ENCODE measurements at regions not wholly inside any gene's neighbourhood (a gene's known extent, or its start where the extent isn't known, plus 50 kb on each side); places are given as distances from the start of the nearest gene placed in this dataset.

GRCh38 chr11:123303924-123304323 is 108.9 kb upstream of the CLMP start:
- H3K27ac ChIP-seq: no peak overlapping the region
- TF ChIP-seq, protein P1, sequence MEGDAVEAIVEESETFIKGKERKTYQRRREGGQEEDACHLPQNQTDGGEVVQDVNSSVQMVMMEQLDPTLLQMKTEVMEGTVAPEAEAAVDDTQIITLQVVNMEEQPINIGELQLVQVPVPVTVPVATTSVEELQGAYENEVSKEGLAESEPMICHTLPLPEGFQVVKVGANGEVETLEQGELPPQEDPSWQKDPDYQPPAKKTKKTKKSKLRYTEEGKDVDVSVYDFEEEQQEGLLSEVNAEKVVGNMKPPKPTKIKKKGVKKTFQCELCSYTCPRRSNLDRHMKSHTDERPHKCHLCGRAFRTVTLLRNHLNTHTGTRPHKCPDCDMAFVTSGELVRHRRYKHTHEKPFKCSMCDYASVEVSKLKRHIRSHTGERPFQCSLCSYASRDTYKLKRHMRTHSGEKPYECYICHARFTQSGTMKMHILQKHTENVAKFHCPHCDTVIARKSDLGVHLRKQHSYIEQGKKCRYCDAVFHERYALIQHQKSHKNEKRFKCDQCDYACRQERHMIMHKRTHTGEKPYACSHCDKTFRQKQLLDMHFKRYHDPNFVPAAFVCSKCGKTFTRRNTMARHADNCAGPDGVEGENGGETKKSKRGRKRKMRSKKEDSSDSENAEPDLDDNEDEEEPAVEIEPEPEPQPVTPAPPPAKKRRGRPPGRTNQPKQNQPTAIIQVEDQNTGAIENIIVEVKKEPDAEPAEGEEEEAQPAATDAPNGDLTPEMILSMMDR (conservative IDR thresholded peaks at IDR 0.05): no peak

DNA sequence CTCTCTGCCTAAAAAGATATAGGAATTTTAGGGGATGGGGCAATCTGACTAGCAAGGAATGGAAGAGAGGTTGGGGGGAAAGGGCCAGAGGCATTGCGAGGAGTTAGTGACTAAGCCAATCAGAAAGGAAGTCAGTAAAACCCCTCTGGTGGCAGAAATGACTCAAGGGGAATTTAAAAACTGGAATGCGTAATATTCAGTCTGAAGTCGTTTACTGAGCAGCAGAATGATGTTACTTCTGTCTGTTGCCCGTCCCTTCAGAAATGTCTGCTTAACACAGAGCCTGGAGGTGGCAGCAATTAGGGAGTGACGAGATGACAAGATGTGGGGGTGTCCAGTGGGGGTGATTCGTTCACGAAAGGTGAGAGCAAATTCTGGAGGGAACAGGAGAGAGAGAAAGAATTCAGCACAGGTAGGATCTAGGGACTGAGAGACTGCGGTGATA is 107.7 kb upstream of the CLMP start:
- TF ChIP-seq, protein P1 (conservative IDR thresholded peaks at IDR 0.05): no peak
- no peak overlapping the region for H3K27ac ChIP-seq

- H3K27ac ChIP-seq: no peak overlapping the region
- TF ChIP-seq, protein P1 (conservative IDR thresholded peaks at IDR 0.05): peak; percentile 97
- TF ChIP-seq ZFX (IDR thresholded peaks at IDR 0.05): no peak
Observed at GRCh38 chr11:123301696-123302400, 106.8 kb upstream of the CLMP start.

DNA sequence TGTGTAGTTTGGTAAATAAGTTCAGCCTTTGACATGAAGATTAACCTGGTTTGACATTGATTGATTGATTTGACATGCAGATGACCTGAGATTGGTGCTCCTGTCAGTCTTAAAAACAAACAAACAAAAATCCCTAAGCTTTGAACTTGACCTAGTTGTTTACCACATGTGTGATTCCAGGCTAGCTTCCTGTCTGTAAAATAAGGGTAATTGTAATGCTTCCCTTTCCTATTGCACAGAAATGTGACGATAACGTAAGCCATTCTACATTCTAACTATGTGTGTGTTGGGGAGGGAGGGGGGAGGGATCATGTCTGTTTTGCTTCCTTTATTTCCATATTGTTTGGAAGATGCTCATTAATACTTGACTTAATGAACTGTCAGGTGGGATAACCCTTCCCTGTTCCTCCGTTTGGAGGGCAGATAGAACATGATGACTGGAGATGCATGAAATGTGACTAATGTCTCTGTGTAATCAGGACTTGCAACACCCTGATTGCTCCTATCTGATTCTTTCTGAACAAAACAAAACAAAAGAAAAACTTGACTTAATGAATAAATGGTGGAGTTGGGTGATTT is 106.1 kb upstream of the CLMP start:
- no peak overlapping the region for H3K27ac ChIP-seq

GRCh38 chr11:123299721-123300120 is 104.7 kb upstream of the CLMP start:
- TF ChIP-seq ZFX (IDR thresholded peaks at IDR 0.05): no peak
- TF ChIP-seq, protein P1 (conservative IDR thresholded peaks at IDR 0.05): no peak
- no peak overlapping the region for H3K27ac ChIP-seq

More for the DNA sequence above, 106.1 kb upstream of the CLMP start:
- TF ChIP-seq ZFX (IDR thresholded peaks at IDR 0.05): no peak
- TF ChIP-seq, protein P1 (conservative IDR thresholded peaks at IDR 0.05): no peak

- no peak overlapping the region for H3K27ac ChIP-seq
- TF ChIP-seq ZFX (IDR thresholded peaks at IDR 0.05): no peak
- TF ChIP-seq, protein P1 (conservative IDR thresholded peaks at IDR 0.05): no peak
Observed at GRCh38 chr11:123298488-123299447, 103.7 kb upstream of the CLMP start.

All from C4-2B (cell line).